ENCODE measurements at regions not wholly inside any gene's neighbourhood (a gene's known extent, or its start where the extent isn't known, plus 50 kb on each side); places are given as distances from the start of the nearest gene placed in this dataset.
A peak's percentile ranks its signal among the peaks of the same experiment; 100 is the strongest.
"Not testable (repeated sequence)": the region's sequence is repeated elsewhere in the genome, so short reads cannot be mapped to it uniquely, and the experiment has no call there.

DNA sequence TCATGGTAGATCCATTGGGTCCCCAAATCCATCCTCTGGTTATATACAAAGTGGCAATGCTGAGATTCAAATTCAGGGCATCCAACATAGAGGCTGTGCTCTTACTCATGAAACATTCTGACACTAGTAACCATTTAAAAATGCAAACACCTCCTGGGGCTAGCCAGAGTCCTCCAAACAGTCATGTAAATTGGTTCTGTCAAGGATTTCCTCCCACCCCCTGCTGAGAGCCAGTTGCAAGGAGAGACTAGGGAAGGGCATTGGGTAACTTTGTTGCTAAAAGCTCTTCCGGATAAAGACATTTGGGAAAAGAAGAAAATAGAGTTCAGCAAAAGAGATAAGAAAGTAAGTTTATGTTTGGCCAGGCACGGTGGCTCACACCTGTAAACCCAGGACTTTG, 58.3 kb downstream of the ART5 start:
- H3K27ac ChIP-seq; H3K36me3 ChIP-seq; H3K9me3 ChIP-seq; DNase-seq; intact Hi-C loops (cut with DNase I; ENCODE audit: low total_unique reads); H3K4me3 ChIP-seq; ATAC-seq; H3K4me1 ChIP-seq: not testable (repeated sequence)
- in situ Hi-C loops (cut with MboI; ENCODE audit: low sequenced_read_pairs in 4 of 4) = loop anchor here in 1 of 4 donors (25.0 kb wide), 1 partner anchor 121 kb away; no protein-coding TSS in a partner anchor
- peaks cover 9 to 11% (median 10%) of the 10 kb centered on the region in 3 donors for H3K27me3 ChIP-seq

DNA sequence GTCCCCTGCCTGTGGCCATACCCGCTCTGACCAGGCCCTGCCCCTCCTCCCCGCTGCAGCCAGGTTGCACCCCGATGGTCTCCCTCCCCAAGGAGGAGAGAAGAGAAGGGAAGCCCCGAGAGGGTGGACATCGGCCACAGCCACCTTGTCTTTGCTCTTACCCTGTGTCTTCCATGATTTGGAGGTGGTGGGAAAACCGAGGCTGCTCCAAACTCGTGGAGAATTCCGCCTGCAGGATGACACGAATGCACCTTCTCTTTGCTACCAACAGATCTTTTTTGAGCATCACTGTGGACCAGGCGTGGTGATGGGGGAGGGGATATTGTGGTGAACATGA, 60.4 kb downstream of the ART5 start:
- not testable (repeated sequence) for ATAC-seq, H3K4me1 ChIP-seq, DNase-seq, H3K36me3 ChIP-seq, H3K27ac ChIP-seq, H3K9me3 ChIP-seq, H3K4me3 ChIP-seq
- peaks cover 9 to 11% (median 10%) of the 10 kb centered on the region in 3 donors for H3K27me3 ChIP-seq
- intact Hi-C loops (cut with DNase I; ENCODE audit: low total_unique reads) (loop anchor here (1.0 kb wide), 1 partner anchor 127 kb away; no protein-coding TSS in a partner anchor), in situ Hi-C loops (cut with MboI; ENCODE audit: low sequenced_read_pairs in 4 of 4) (loop anchor here in 1 of 4 donors (25.0 kb wide), 1 partner anchor 119 kb away; no protein-coding TSS in a partner anchor)

DNA sequence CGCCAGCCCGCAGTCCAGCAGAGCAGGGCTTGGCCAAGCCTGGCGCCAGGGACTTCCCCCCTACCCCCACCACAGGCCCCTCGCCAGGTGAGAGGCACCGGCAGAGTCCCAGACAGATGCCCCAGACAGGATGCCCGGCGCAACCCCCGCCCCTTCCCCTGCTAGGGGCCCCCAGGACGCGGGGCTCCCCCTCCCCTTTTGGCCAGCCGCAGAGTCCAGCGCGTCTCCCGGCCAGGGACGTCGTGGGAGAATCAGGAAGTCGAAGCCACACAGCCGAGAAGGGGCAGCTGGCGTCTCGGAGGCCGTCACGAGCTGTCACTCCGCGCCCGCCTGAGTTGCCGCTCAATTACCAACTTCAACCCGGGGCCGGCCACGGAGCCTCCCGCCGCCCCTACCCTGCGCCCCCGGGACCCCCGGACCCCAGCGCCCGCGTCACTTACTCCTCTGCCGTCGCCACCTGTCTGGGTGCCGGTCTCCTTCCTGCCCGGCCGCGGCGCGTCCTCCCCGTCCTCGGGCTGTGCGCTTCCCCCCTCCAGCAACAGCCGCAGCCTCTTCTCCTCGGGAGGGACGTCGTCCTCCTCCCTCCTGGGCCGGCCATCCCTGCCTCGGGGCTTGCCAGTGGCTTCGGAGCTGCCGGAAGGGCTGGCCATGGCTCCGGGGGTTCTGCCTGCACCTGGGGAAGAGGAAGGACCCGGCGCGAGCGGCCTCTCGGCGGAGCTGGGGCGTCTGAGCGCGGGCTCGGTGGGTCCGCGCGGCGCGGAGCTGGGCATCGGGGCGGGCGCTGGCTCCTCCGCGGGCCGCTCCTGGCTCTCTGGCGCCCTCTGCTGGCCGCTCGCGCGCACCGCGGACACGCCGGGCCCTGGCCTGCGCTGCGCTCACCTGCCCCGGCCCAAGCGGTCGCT, 61.1 kb downstream of the ART5 start:
- Histone ChIP-seq H3K27me3 (peaks cover 9 to 11% (median 10%) of the 10 kb centered on the region in 3 donors), H3K4me3 (peak overlapping the region; percentile 39 to 55 (median 51))
- DNase-seq = peak in 1 of 2 donors; percentile 31
- not testable (repeated sequence) for H3K9me3 ChIP-seq, H3K36me3 ChIP-seq, H3K27ac ChIP-seq, ATAC-seq, H3K4me1 ChIP-seq
- in situ Hi-C loops (cut with MboI; ENCODE audit: low sequenced_read_pairs in 4 of 4) (loop anchor here in 1 of 4 donors (25.0 kb wide), 1 partner anchor 118 kb away; no protein-coding TSS in a partner anchor), intact Hi-C loops (cut with DNase I; ENCODE audit: low total_unique reads) (loop anchor here (1.0 kb wide), 1 partner anchor 126 kb away; no protein-coding TSS in a partner anchor)
- TF ChIP-seq, protein P1, sequence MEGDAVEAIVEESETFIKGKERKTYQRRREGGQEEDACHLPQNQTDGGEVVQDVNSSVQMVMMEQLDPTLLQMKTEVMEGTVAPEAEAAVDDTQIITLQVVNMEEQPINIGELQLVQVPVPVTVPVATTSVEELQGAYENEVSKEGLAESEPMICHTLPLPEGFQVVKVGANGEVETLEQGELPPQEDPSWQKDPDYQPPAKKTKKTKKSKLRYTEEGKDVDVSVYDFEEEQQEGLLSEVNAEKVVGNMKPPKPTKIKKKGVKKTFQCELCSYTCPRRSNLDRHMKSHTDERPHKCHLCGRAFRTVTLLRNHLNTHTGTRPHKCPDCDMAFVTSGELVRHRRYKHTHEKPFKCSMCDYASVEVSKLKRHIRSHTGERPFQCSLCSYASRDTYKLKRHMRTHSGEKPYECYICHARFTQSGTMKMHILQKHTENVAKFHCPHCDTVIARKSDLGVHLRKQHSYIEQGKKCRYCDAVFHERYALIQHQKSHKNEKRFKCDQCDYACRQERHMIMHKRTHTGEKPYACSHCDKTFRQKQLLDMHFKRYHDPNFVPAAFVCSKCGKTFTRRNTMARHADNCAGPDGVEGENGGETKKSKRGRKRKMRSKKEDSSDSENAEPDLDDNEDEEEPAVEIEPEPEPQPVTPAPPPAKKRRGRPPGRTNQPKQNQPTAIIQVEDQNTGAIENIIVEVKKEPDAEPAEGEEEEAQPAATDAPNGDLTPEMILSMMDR (IDR thresholded peaks at IDR 0.05 in 4 of 5, conservative IDR thresholded peaks at IDR 0.05 in 1 of 5) = peak; percentile 56 to 86 (median 84)

DNA sequence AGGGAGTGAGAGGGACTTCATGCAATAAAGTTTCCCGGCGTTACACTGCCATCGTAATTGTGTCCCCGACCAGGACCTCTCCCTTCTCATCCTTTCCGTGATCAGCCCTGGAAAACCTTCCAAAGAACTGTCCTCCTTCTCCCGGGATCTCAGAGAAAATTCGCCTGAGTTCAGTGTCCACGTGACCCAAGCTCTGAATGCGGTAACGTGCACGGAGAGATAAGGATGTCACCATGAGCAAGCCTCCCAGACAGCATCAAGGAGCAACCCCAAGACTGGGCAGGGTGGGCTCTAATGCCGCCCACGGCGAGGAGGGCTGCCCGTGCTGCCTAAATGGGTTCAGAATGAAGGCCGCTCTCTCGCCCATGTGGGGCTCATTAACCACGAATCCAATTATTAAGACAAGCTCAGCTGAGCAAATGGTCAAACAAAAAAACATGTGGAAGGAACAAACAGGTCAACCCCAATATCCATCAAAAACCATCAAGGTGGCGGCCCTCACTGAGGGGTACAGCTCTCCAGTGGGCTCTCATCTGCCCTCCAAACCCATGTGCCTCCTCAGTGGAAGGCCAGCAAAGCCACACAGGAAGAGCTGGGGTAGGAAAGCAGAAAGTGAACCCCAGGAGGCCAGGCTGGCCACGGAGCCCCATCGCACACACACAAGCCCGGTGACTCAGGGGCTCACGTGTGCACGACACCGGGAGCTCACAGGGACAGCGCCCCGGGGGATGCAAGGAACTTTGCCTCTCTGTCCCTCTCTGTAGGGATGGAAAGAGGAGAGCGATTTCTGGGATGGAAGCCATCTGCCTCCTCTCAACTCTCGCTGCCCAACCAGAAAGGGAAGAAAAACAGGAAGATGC, 62.0 kb downstream of the ART5 start:
- intact Hi-C loops (cut with DNase I; ENCODE audit: low total_unique reads) = not testable (repeated sequence)

DNA sequence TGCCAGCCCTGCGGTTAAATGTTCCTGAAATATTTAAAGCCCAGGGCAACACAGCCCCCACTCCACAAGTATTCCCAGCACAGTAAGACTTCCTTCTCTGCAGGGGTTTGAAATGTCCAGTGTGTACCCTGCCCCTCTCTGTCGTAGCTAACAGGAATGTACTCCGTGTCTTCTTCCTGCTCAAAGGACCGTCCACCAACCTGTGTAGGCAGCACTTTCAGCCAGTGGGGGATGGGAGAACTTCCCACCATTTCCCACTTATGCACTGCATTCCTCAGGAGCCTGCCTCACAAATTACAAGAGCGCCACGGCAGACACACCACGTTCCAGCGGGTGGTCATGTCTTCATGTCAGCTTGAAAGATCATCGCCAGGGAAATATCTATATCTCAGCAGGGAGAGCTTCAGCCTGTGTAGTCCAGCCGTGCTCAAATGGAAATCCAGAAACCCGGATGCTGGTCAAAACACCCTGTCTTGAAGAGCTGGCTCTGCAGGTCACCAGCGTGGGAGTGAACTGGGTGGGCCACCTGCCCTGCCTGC, 65.7 kb downstream of the ART5 start:
- in situ Hi-C loops (cut with MboI; ENCODE audit: low sequenced_read_pairs in 4 of 4) = loop anchor here in 1 of 4 donors (25.0 kb wide), 1 partner anchor 114 kb away; no protein-coding TSS in a partner anchor
- H3K27me3 ChIP-seq = peaks cover 9 to 11% (median 10%) of the 10 kb centered on the region in 3 donors
- H3K4me1 ChIP-seq = not testable (repeated sequence)

More for the DNA sequence above, 62.0 kb downstream of the ART5 start:
- DNase-seq, H3K36me3 ChIP-seq, H3K9me3 ChIP-seq, H3K4me1 ChIP-seq, H3K27ac ChIP-seq, ATAC-seq, H3K4me3 ChIP-seq: not testable (repeated sequence)
- in situ Hi-C loops (cut with MboI; ENCODE audit: low sequenced_read_pairs in 4 of 4) = loop anchor here in 1 of 4 donors (25.0 kb wide), 1 partner anchor 118 kb away; no protein-coding TSS in a partner anchor
- peaks cover 9 to 11% (median 10%) of the 10 kb centered on the region in 3 donors for H3K27me3 ChIP-seq

DNA sequence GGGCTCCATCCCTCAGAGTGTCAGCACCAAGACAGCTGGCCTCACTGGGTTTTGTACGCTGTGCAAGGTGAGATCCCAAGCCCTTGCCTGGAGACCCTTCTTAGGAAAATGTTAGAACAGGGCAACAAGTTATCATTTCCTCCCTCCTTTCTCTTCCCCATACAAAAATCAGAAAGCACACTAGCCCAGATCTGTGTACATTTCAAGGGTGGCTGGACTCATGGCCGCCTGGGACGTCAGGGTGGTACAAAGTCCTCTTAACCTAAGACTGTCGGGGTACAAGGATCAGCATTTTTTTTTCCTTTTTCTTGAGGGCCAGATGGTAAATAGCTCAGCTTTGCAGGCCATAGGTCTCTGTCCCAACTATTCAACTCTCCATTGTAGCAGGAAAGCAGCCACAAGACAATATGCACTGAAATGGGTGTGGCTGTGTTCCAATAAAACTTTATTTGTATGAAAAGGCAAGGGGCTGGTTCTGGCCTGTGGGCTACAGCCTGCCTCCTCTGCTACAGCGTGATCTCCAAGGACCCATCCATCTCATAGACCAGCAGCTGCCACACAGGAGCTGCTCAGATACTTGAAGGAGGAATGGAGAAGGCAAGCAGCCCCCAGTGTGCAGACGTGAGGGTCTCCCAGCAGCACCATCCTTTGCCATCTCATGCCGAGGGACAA, 68.7 kb downstream of the ART5 start:
- H3K27ac ChIP-seq; H3K9me3 ChIP-seq; H3K36me3 ChIP-seq; ATAC-seq; H3K4me3 ChIP-seq; intact Hi-C loops (cut with DNase I; ENCODE audit: low total_unique reads); in situ Hi-C loops (cut with MboI; ENCODE audit: low sequenced_read_pairs in 4 of 4); DNase-seq; H3K4me1 ChIP-seq; H3K27me3 ChIP-seq: not testable (repeated sequence)

More for the DNA sequence above, 65.7 kb downstream of the ART5 start:
- H3K4me3 ChIP-seq; intact Hi-C loops (cut with DNase I; ENCODE audit: low total_unique reads); H3K36me3 ChIP-seq; H3K9me3 ChIP-seq; H3K27ac ChIP-seq; ATAC-seq; DNase-seq: not testable (repeated sequence)

DNA sequence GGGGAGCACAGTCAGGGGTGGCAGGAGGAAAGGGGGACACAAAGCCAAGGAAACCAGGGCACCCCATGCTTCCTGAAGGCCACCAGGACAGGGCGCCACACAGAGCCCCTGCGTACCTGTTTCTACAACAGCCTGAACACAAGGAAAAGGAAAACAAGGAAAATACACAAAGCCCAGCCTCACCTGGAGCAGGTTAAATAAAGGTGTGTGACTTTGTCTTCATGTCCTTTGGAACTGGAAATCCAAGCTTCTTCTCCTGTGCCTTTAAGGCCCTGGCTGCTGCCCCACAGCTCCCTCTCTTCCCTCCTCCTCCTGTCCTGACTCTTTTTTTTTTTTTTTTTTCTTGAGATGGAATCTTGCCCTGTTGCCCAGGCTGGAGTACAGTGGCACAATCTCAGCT, 70.0 kb downstream of the ART5 start:
- H3K27me3 ChIP-seq; H3K4me1 ChIP-seq; H3K27ac ChIP-seq; H3K4me3 ChIP-seq; in situ Hi-C loops (cut with MboI; ENCODE audit: low sequenced_read_pairs in 4 of 4); ATAC-seq; H3K36me3 ChIP-seq; intact Hi-C loops (cut with DNase I; ENCODE audit: low total_unique reads); DNase-seq; H3K9me3 ChIP-seq: not testable (repeated sequence)

DNA sequence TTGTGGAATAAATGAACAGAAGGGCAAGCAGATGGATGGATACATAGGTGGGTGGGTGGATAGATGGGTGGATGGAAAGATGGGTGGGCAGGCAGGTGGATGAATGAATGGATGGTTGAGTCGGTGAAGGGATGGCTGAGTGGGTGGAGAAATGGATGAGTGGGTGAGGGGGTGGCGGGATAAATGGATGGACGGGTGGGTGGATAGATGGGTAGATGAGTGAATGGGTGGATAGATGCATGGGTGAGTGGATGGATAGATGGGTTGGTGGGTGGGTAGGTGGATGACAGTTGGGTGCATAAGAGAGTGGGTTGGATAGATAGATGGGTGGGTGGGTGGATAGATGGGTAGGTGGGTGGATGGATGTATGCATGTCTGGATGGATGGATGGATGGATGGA, 76.0 kb downstream of the ART5 start:
- ATAC-seq; H3K36me3 ChIP-seq; H3K4me1 ChIP-seq; intact Hi-C loops (cut with DNase I; ENCODE audit: low total_unique reads); H3K9me3 ChIP-seq; in situ Hi-C loops (cut with MboI; ENCODE audit: low sequenced_read_pairs in 4 of 4); H3K4me3 ChIP-seq; H3K27ac ChIP-seq; DNase-seq; H3K27me3 ChIP-seq: not testable (repeated sequence)

DNA sequence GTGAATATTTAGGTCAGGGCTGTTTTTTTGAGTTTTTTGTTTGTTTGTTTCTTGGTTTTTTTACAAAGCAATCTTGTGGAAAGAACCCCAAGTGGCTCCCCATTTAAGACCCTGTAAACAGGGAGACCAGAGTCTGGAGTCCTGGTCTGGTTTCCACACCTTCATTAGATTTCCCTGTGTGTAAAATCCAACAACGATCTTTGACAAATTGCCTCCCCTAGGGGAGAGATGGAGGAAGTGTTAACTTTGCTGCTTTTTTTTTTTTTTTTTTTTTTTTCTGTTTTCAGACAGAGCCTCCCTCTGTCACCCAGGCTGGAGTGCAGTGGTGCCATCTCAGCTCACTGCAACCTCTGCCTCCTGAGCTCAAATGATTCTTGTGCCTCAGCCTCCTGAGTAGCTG, 77.4 kb downstream of the ART5 start:
- H3K27me3 ChIP-seq; in situ Hi-C loops (cut with MboI; ENCODE audit: low sequenced_read_pairs in 4 of 4); H3K9me3 ChIP-seq; ATAC-seq; intact Hi-C loops (cut with DNase I; ENCODE audit: low total_unique reads); H3K4me1 ChIP-seq; DNase-seq; H3K36me3 ChIP-seq; H3K27ac ChIP-seq; H3K4me3 ChIP-seq: not testable (repeated sequence)

Measured in gastrocnemius medialis (tissue), 4 donors.